Fibroblast of peridontal ligament (primary cell): ENCODE measurements at regions not wholly inside any gene's neighbourhood (a gene's known extent, or its start where the extent isn't known, plus 50 kb on each side); places are given as distances from the start of the nearest gene placed in this dataset.

ENCODE experiments used
- DNase-seq: peaks from one replicate; pipeline ENCODE4 v3.0.0-alpha.2; 2010; ENCODE audit errors: extremely low read depth

GRCh38 chr1:165073185-165074007 is 283.1 kb downstream of the LMX1A start:
- DNase-seq: peak; percentile 62

- DNase-seq: no peak
Observed at GRCh38 chr1:165070675-165071074, 285.8 kb downstream of the LMX1A start.

GRCh38 chr1:165069829-165070228 is 286.7 kb downstream of the LMX1A start:
- no peak for DNase-seq

GRCh38 chr1:165068741-165069140 is 287.8 kb downstream of the LMX1A start:
- no peak for DNase-seq

- no peak for DNase-seq
Observed at GRCh38 chr1:165067829-165068228, 288.7 kb downstream of the LMX1A start.

- no peak for DNase-seq
Observed at GRCh38 chr1:165063181-165063965, 293.1 kb downstream of the LMX1A start.

GRCh38 chr1:165062346-165062745 is 294.2 kb downstream of the LMX1A start:
- no peak for DNase-seq

- no peak for DNase-seq
Observed at GRCh38 chr1:165060285-165060793, 296.2 kb downstream of the LMX1A start.

- no peak for DNase-seq
Observed at GRCh38 chr1:165057956-165058355, 298.6 kb downstream of the LMX1A start.

- no peak for DNase-seq
Observed at GRCh38 chr1:165056914-165057313, 299.6 kb downstream of the LMX1A start.

- DNase-seq: no peak
Observed at GRCh38 chr1:165055581-165055980, 300.9 kb downstream of the LMX1A start.

GRCh38 chr1:165054627-165055026 is 301.9 kb downstream of the LMX1A start:
- DNase-seq: no peak

GRCh38 chr1:165053351-165053750 is 303.2 kb downstream of the LMX1A start:
- DNase-seq: no peak

GRCh38 chr1:165052936-165053335 is 303.6 kb downstream of the LMX1A start:
- no peak for DNase-seq

GRCh38 chr1:165052431-165052830 is 304.1 kb downstream of the LMX1A start:
- no peak for DNase-seq

- DNase-seq: no peak
Observed at GRCh38 chr1:165050246-165050645, 306.3 kb downstream of the LMX1A start.

GRCh38 chr1:165047994-165048393 is 308.5 kb downstream of the LMX1A start:
- DNase-seq: no peak

- no peak for DNase-seq
Observed at GRCh38 chr1:165045902-165046301, 310.6 kb downstream of the LMX1A start.

- no peak for DNase-seq
Observed at GRCh38 chr1:165040641-165041040, 315.9 kb downstream of the LMX1A start.

GRCh38 chr1:165039996-165040395 is 316.5 kb downstream of the LMX1A start:
- DNase-seq: no peak

- DNase-seq: no peak
Observed at GRCh38 chr1:165036403-165036802, 320.1 kb downstream of the LMX1A start.

- no peak for DNase-seq
Observed at GRCh38 chr1:165034136-165034809, 322.2 kb downstream of the LMX1A start.
